Stimulated activated CD8-positive, alpha-beta memory T cell treated with anti-CD3 and anti-CD28 coated beads, Interleukin-4, amount 100 ng/mL, for 4 hours (primary cell): ENCODE measurements at regions not wholly inside any gene's neighbourhood (a gene's known extent, or its start where the extent isn't known, plus 50 kb on each side); places are given as distances from the start of the nearest gene placed in this dataset.

Source experiments
- DNase-seq, 2 donors: peaks; one replicate each; pipeline ENCODE4 v3.0.0-alpha.2; 2020; ENCODE audit warnings: low read depth in 2 of 2, low spot score in 1 of 2

GRCh38 chr3:124174910-124175874 is 183.3 kb upstream of the ROPN1 start:
- no peak for DNase-seq

GRCh38 chr3:124177071-124177470 is 185.1 kb upstream of the ROPN1 start:
- no peak for DNase-seq

- no peak for DNase-seq
These were observed 186.6 kb upstream of the ROPN1 start for GRCh38 chr3:124178531-124178930.

- DNase-seq, result no peak
These were observed 208.5 kb upstream of the ROPN1 start for GRCh38 chr3:124200407-124200806.

- no peak for DNase-seq
These were observed 209.3 kb upstream of the ROPN1 start for GRCh38 chr3:124201226-124201625.

- no peak for DNase-seq
These were observed 209.9 kb upstream of the ROPN1 start for GRCh38 chr3:124201786-124202185.

- no peak for DNase-seq
These were observed 210.8 kb upstream of the ROPN1 start for GRCh38 chr3:124202754-124203153.

GRCh38 chr3:124203292-124203691 is 211.4 kb upstream of the ROPN1 start:
- DNase-seq, result no peak

GRCh38 chr3:124206225-124207055 is 214.5 kb upstream of the ROPN1 start:
- no peak for DNase-seq

- no peak for DNase-seq
These were observed 215.2 kb upstream of the ROPN1 start for GRCh38 chr3:124207077-124207476.

GRCh38 chr3:124207873-124208485 is 216.1 kb upstream of the ROPN1 start:
- no peak for DNase-seq

GRCh38 chr3:124209426-124209825 is 217.5 kb upstream of the ROPN1 start:
- no peak for DNase-seq

GRCh38 chr3:124210899-124211298 is 219.0 kb upstream of the ROPN1 start:
- no peak for DNase-seq

- DNase-seq, result no peak
These were observed 221.7 kb upstream of the ROPN1 start for GRCh38 chr3:124213641-124214040.

GRCh38 chr3:124217542-124217941 is 225.6 kb upstream of the ROPN1 start:
- DNase-seq, result no peak

GRCh38 chr3:124221422-124221821 is 229.5 kb upstream of the ROPN1 start:
- no peak for DNase-seq

GRCh38 chr3:124223853-124224252 is 231.9 kb upstream of the ROPN1 start:
- DNase-seq, result no peak

- no peak for DNase-seq
These were observed 235.3 kb upstream of the ROPN1 start for GRCh38 chr3:124227150-124227630.

- no peak for DNase-seq
These were observed 237.5 kb upstream of the ROPN1 start for GRCh38 chr3:124229420-124229819.

- DNase-seq, result no peak
These were observed 237.9 kb upstream of the ROPN1 start for GRCh38 chr3:124229836-124230235.

- DNase-seq, result no peak
These were observed 238.5 kb upstream of the ROPN1 start for GRCh38 chr3:124230432-124230831.
